GM18870 (cell line): ENCODE measurements at regions not wholly inside any gene's neighbourhood (a gene's known extent, or its start where the extent isn't known, plus 50 kb on each side); places are given as distances from the start of the nearest gene placed in this dataset.

ENCODE experiments used
- ATAC-seq: cut with Tn5 transposase; IDR thresholded peaks from one replicate; pipeline ENCODE4 v1.9.1; 2021; ENCODE audit warnings: moderate library complexity; ENCODE audit not compliant: unreplicated experiment

DNA sequence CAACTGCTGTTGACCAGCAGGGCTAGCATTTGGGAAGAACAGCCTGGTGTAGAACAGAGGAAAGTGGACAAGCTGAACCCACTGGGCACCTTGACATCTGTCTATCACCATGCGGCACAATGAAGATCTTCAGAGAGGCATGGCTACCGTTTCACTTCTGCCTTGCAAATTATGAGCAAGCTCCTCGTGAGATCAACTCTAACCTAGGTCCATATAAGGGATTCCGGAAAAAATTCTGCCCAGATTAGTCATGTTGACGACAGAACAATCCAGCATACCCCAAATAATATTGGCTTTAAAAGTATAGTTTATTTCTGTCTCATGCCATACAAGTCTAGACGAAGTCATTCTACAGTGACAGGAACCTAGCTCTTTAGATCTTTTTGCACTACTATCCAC, 91.6 kb upstream of the ATF7IP start:
- ATAC-seq: no peak

DNA sequence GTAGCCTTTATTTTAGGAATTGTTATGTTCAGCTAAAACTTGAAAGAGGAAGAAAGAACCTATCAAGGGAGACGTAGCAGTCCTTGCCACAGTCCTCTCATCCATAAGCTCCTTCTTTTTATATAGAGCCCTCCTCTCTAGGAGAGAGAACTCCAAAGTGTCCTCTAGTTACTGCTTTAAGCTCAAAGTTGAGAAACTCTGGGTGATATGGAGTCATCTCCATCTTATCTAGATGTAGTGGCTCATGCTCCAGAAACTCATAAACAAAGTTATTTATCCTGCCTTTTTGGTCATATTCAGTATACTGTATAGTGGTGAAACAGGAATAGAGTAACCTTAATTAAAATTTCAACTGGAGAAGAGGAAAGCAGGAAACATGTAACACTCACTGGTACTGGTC, 90.4 kb upstream of the ATF7IP start:
- no peak for ATAC-seq

DNA sequence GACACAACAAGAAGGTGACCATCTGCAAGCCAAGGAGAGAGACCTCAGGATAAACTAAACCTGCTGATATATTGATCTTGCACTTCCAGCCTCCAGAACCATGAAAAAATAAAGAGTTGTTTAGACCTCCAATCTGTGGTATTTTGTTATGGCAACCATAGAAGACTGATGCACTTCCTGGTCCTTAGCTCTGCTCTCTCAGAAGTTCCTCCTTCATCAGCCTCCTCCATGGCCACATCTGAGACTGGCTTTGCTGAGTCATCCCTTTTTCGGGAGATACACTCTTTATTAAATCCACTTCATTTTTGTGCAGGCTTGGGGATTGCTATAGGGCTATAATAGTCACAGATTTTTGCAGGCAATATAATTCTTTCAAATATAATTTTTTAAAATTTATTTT, 89.6 kb upstream of the ATF7IP start:
- no peak for ATAC-seq

DNA sequence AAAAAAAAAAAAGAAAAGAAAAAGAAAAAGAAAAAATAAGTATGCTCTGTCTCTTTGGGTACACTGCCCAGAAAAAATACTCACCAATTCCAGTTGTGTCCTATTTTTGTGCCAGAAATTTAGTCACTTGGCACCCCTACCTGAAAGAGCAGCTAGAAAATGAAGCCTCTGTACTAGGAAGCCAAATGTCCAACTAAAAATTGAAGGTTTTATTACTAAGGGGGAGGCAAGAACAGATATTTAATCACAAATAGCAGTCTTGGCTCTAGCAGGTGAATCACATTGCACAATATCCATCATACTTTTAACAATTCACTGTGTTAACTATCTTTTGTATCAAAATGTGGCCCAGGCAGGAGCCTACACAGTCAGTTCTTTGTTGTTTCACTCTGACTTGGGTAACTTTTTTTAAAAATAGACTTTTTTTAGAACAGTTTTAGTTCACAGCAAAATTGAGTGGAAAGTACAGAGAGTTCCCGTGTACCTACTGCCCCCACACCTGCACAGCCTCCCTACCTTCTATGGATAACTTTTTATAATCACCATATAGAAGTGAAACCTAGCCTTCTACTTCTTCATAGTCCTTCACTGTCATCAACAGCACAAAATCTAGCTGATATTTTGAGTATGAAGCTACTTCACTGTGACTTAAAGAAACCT, 87.1 kb upstream of the ATF7IP start:
- ATAC-seq: no peak

DNA sequence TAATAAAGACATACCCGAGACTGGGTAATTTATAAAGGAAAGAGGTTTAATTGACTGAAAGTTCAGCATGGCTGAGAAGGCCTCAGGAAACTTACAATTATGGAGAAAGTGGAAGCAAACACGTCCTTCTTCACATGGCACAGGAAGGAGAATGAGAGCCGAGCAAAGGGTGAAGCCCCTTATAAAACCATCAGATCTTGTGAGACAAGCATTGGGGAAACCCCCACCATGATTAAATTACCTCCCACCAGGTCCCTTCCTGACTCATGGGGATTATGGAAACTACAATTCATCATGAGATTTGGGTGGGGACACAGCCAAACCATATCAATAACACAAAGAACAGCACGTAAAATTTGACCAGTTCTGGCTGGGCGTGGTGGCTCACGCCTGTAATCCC, 85.6 kb upstream of the ATF7IP start:
- ATAC-seq: no peak

DNA sequence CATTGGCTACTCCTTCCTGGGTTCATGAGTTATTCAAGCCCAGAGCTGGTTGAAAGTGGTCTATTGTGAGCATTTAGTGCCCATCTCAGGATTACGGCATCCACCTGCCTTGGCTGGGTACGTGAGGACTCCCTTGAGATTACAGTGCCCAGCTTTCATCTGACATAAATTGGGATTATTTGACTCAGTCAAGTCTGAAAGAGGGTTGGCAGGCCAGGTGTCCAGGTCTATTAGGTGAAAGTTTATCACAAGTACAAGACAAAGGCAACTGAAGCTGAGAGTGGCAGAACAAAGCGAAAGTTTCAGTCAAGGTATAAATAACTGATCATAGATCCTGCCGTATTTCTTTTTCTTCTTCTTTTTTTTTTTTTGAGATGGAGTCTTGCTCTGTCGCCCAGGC, 84.6 kb upstream of the ATF7IP start:
- no peak for ATAC-seq

DNA sequence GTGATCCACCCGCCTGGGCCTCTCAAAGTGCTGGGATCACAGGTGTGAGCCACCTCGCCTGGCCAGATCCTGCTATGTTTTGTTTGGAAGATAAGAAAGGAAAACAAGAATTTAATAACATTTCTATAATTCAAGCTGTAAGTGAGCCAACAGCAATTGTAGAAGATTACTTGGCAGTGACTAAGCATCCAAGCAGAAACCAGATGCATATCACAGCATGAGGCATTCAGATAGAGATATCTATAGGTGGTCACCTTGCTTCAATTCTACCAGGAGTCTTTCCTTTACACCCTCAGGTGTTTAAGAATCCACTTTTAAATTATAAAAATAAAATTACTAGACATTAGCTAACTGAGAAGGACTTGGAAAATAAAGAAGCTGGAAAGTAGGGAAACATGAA, 83.9 kb upstream of the ATF7IP start:
- ATAC-seq: no peak

DNA sequence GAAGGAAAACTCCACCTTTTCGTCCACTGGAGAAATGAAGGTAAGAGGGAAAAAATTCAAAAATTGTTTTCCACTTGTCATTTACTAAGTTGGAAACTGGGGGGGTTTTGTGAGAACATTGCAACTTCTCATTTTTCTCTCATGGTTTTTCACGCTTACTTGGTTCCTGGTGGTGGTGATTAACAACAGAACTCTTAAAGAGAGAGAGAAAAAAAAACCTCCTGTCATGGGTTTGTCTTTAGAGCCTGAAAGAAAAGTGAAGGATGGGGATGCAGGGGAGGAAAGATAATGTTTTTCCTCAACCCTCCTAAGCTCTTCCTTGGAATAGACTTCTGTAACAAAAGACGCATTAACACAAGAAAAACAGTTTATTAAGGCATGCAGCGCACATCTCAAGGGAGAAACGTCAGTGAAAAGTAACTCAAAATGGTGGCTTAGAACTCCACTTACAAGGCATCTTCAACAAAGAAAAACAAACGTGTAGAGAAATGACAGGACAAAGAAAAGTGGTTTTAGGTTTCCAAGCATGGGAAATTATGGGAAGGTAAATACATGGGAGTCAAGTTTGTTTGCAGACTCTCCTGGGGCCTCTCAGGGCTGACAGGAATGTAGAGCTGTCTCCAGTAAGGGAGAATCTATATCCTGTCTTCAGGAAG, 81.9 kb upstream of the ATF7IP start:
- ATAC-seq: peak; percentile 6

DNA sequence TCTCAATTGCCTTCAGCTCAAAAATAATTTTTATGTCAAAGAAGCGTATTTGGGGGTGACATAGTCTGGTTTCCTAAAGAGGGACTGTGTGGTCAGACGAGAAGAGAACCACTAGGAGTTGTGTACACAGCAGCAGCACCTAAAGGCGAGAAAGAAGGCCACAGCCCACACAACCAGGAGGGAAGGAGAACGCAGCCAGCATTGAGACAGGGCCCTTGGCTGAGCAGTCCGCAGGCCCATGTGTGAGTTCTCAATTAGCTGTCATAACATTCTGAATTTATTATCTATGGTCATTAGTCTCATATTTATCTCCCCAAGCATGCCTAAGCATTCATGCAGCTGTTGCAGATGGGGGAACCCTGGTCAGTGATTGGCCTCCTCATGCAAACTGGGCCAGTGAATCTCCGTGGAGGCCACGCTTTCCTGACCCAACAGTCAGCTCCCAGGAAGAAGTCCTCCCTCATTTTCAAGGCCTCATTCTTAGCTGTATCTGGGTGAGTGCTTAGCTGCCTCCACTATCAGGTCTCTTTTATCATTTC, 81.2 kb upstream of the ATF7IP start:
- ATAC-seq: peak; percentile 55

DNA sequence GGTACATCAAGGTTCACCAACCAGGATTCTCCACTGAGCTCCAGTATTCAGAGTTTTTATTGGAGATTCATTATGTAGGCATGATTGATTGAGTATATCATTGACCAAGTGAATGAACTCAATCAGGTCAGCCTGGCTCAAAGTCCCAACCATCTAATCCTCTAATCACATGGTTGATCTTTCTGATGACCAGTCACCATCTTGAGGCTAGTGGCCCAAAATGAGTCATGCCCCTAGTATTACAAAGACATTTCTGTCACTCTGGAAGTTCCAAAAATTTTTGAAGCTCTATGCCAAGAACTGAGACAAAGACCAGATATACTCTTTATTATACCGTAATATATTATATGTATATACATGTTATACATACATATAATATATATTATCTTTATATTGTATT, 75.9 kb upstream of the ATF7IP start:
- ATAC-seq: no peak

GRCh38 chr12:14290951-14291350, 74.5 kb upstream of the ATF7IP start:
- no peak for ATAC-seq

DNA sequence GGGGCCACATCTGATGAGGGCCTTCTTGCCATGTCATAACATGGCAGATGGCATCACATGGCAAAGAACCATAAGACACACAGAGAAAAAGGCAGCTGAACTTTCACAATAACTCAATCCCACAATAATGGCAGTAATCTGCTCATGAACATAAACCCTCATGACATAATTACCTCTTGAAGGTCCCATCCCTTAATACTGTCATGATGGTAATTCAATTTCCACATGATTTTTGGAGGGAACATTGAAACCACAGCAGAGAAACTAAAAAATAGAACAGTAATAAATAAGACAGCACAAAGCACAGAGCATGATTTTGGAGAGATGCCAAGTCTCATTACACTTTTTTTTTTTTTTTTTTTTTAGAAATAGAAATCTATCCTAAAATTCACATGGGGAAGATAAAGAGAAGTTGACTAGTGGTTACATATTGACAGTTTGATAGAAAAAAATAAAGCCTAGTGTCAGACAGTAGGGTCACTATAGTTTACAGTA, 61.8 kb upstream of the ATF7IP start:
- no peak for ATAC-seq

- ATAC-seq: no peak
These were observed 58.5 kb upstream of the ATF7IP start for GRCh38 chr12:14307004-14307403.

DNA sequence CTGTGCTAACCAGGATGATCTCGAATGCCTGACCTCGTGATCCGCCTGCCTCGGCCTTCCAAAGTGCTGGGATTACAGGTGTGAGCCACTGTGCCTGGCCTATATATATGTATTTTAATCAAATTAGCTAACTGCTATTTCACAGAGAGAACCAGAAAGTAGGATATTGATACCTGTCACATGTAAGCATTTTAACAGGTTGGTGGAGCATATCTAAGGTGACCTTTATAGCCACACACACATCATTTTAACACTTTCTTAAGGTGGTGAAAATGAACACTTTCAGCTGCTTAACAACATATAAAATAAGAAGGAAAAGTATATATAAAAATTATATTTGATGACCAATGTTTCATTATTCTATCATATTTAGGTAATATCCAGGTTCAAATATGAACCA, 57.0 kb upstream of the ATF7IP start:
- no peak for ATAC-seq

GRCh38 chr12:14310866-14311265, 54.6 kb upstream of the ATF7IP start:
- no peak for ATAC-seq

GRCh38 chr12:14313379-14314138, 51.9 kb upstream of the ATF7IP start:
- ATAC-seq: no peak

- ATAC-seq: no peak
These were observed 50.7 kb upstream of the ATF7IP start for GRCh38 chr12:14314801-14315200.

DNA sequence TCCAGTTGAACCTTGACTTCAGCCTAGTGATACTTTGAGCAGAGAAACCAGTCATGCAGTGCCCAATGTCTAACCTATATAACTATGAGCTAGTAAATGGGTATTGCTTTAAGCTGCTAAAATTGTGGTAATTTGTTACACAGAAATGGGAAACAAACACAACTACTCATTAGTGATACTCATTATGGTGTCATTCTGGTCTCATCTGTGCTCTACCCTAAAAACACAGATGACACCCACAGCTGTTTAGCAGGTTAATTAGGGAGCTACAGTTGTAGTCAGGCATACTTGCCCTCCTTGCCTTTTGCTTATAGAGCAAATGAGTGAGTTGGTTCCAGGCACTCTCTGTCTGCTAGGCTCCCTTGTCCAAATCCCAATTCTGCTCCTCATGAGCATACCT, 50.0 kb upstream of the ATF7IP start:
- ATAC-seq: no peak
